Prostate gland (tissue), 2 donors: ENCODE measurements at regions not wholly inside any gene's neighbourhood (a gene's known extent, or its start where the extent isn't known, plus 50 kb on each side); places are given as distances from the start of the nearest gene placed in this dataset.

Experiments
- DNase-seq: peaks from one replicate; pipeline ENCODE4 v3.0.0-alpha.2; 2019; ENCODE audit warnings: low spot score
- H3K27ac ChIP-seq, 2 donors: fragments of 200-600 bp; sonication (generic); 2 replicates each; pipeline ENCODE4 v1.5.1; 2017 to 2019
- H3K27me3 ChIP-seq: fragments of 200-600 bp; sonication (generic); replicated peaks from 2 replicates; pipeline ENCODE4 v1.5.1; 2019; ENCODE audit not compliant: insufficient read depth
- H3K36me3 ChIP-seq, 2 donors: fragments of 200-600 bp; sonication (generic); 1 replicate in 1 of 2; 2 replicates in 1 of 2; pipeline versions ENCODE4 v1.5.1 to v1.8.1; 2017 to 2019
- H3K4me1 ChIP-seq: fragments of 200-600 bp; sonication (generic); replicated peaks from 2 replicates; pipeline ENCODE4 v1.5.1; 2019
- H3K4me3 ChIP-seq, 2 donors: fragments of 200-600 bp; sonication (generic); 2 replicates each; pipeline ENCODE4 v1.5.1; 2017 to 2019
- H3K9me3 ChIP-seq: fragments of 200-600 bp; sonication (generic); 2 replicates; pipeline ENCODE4 v1.5.1; 2017
- CTCF ChIP-seq, 4 experiments: fragments of 200-600 bp in 2 of 4; fragments of 450-650 bp in 2 of 4; sonication (generic) in 2 of 4; IDR thresholded peaks; 1 replicate in 3 of 4; 2 replicates in 1 of 4; pipeline ENCODE4 v1.5.1; 2016 to 2019; ENCODE audit warnings: antibody characterized with exemption in 4 of 4, mild to moderate bottlenecking in 2 of 4, moderate library complexity in 2 of 4
- POLR2A ChIP-seq: fragments of 450-650 bp; IDR thresholded peaks from one replicate; pipeline ENCODE4 v1.6.1; 2016; ENCODE audit warnings: antibody characterized with exemption, mild to moderate bottlenecking
- POLR2AphosphoS5 ChIP-seq: sonication (generic); formaldehyde crosslinking; IDR thresholded peaks from one replicate; pipeline ENCODE4 v1.6.1; 2017; ENCODE audit warnings: antibody characterized with exemption
- WGBS: methylation state at CpG from one replicate; pipeline ENCODE4 v1.1.5; 2018; 5-methylcytosine and 5-hydroxymethylcytosine counted together
- intact Hi-C: fragments of 100-400 bp; cut with DNase I; formaldehyde crosslinking; loops from one replicate; pipeline ENCODE4 v1.14.2; 2022

GRCh38 chr4:24719615-24720014 is 75.8 kb upstream of the SOD3 start:
- 53% methylated on average over 5 of the region's 5 CpGs for WGBS
- Histone ChIP-seq H3K9me3 (no peaks in the 10 kb centered on the region), H3K4me1 (no peaks in the 10 kb centered on the region), H3K36me3 (no peaks in the 10 kb centered on the region), H3K4me3 (no peak overlapping the region), H3K27ac (no peak overlapping the region), H3K27me3 (no peaks in the 10 kb centered on the region)
- no peak for TF ChIP-seq POLR2A
- TF ChIP-seq POLR2AphosphoS5: no peak
- TF ChIP-seq CTCF (IDR thresholded peaks at IDR 0.05): no peak
- no peak for DNase-seq
- intact Hi-C loops: no loop called here

DNA sequence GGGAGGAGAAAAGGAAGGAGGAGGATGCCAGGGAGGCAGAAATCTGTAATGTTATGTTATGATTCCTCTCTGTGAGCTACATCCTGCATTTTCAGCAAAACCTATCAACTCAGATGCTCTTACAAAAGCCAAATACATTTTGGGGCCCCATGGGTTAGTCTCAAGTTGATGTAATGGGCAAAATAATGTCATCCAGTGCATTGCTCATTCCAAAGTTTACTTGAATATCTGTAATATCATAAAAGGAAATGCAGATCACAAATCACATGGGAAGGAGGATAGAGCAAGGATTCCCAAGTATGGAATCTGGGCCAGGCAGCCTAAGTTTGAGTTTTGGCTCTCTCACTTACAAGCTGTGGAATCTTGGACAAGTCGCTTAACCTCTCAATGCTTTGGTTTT is 74.9 kb upstream of the SOD3 start:
- no peak for DNase-seq
- H3K36me3 ChIP-seq: no peaks in the 10 kb centered on the region
- 88% methylated on average over 1 of the region's 1 CpG for WGBS
- no peaks in the 10 kb centered on the region for H3K27me3 ChIP-seq
- no peaks in the 10 kb centered on the region for H3K9me3 ChIP-seq
- H3K4me3 ChIP-seq: no peak overlapping the region
- intact Hi-C loops: no loop called here
- no peak for TF ChIP-seq POLR2A
- no peak for TF ChIP-seq POLR2AphosphoS5
- no peak for TF ChIP-seq CTCF (IDR thresholded peaks at IDR 0.05)
- no peaks in the 10 kb centered on the region for H3K4me1 ChIP-seq
- H3K27ac ChIP-seq: no peak overlapping the region

GRCh38 chr4:24720979-24721378 is 74.4 kb upstream of the SOD3 start:
- Histone ChIP-seq H3K4me3 (no peak overlapping the region), H3K9me3 (no peaks in the 10 kb centered on the region), H3K27me3 (no peaks in the 10 kb centered on the region), H3K27ac (no peak overlapping the region), H3K36me3 (no peaks in the 10 kb centered on the region), H3K4me1 (no peaks in the 10 kb centered on the region)
- DNase-seq: no peak
- intact Hi-C loops: no loop called here
- WGBS: 85% methylated on average over 2 of the region's 2 CpGs
- no peak for TF ChIP-seq POLR2A
- TF ChIP-seq CTCF (IDR thresholded peaks at IDR 0.05): no peak
- TF ChIP-seq POLR2AphosphoS5: no peak

DNA sequence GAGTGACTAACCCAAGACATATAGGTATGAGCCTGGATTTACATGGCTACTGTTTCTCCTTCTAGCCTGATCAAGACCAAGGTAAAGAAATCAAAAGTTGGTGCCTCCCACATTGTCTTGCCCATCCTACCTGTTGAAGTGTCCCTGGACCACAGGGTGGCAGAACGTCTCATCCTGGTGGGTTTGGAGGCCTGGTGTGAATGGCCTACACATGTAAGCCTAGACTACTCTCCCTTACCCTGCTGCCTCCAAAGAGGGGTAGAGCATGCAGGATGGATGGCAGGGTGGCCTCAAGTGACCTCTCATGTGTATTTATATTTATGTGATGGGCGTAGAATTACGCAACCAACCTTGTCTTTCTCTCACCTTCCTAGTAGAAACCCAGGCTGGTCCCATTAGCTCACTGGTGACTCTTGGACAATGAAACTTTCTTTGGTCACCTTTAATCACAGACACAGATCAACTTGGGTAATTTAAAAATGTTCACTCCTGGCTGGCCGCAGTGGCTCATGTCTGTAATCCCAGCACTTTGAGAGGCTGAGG is 73.3 kb upstream of the SOD3 start:
- TF ChIP-seq POLR2A: no peak
- TF ChIP-seq POLR2AphosphoS5: no peak
- TF ChIP-seq CTCF (IDR thresholded peaks at IDR 0.05): no peak
- H3K27ac ChIP-seq: no peak overlapping the region
- intact Hi-C loops: no loop called here
- no peaks in the 10 kb centered on the region for H3K4me1 ChIP-seq
- H3K9me3 ChIP-seq: no peaks in the 10 kb centered on the region
- 94% methylated on average over 4 of the region's 4 CpGs for WGBS
- H3K4me3 ChIP-seq: no peak overlapping the region
- no peak for DNase-seq
- H3K27me3 ChIP-seq: no peaks in the 10 kb centered on the region
- no peaks in the 10 kb centered on the region for H3K36me3 ChIP-seq

GRCh38 chr4:24727390-24728224 is 67.8 kb upstream of the SOD3 start:
- Histone ChIP-seq H3K9me3 (no peaks in the 10 kb centered on the region), H3K36me3 (no peaks in the 10 kb centered on the region), H3K27me3 (no peaks in the 10 kb centered on the region), H3K4me3 (no peak overlapping the region), H3K27ac (no peak overlapping the region), H3K4me1 (no peaks in the 10 kb centered on the region)
- 59% methylated on average over 13 of the region's 13 CpGs for WGBS
- intact Hi-C loops: no loop called here
- DNase-seq: no peak
- no peak for TF ChIP-seq POLR2A
- no peak for TF ChIP-seq POLR2AphosphoS5
- TF ChIP-seq CTCF (IDR thresholded peaks at IDR 0.05): no peak
